Endothelial cell of umbilical vein (primary cell): ENCODE measurements at regions not wholly inside any gene's neighbourhood (a gene's known extent, or its start where the extent isn't known, plus 50 kb on each side); places are given as distances from the start of the nearest gene placed in this dataset.

ENCODE experiments used
- BruUV-seq: library from RNA; stranded (reverse); fragments of 400-500 nt; replicated peaks from 2 replicates; lab custom pipeline; 2021; lab: Mats Ljungman, UMichigan
- CTCF ChIA-PET: fragments of 300-600, 350-600 bp; sonication (Branson Sonifier 250); formaldehyde crosslinking; loops from one replicate; lab custom pipeline; 2021; ENCODE audit warnings: antibody characterized with exemption, inconsistent platforms; lab: Charles Lee
- POLR2A ChIA-PET: fragments of 300-600, 350-600 bp; sonication (Branson Sonifier 250); formaldehyde crosslinking; loops from one replicate; lab custom pipeline; 2021; ENCODE audit warnings: antibody characterized with exemption, inconsistent platforms; lab: Charles Lee
- DNase-seq: peaks from one replicate; pipeline ENCODE4 v3.0.0-alpha.2; 2011; ENCODE audit warnings: low read depth, low spot score
- FAIRE-seq: peaks from 2 replicates; lab custom pipeline; 2011; peaks lifted over from hg19 to GRCh38; lab: Jason Lieb, UNC
- H2AFZ ChIP-seq: 2 replicates; pipeline ENCODE4 v1.6.0; 2012; ENCODE audit warnings: low read depth, low read length, control low read depth, inconsistent platforms
- H3K27ac ChIP-seq: 2 replicates; pipeline ENCODE4 v1.5.1; 2011; ENCODE audit warnings: low read depth, mild to moderate bottlenecking, control low read depth, low read length, moderate library complexity; ENCODE audit not compliant: insufficient read depth
- H3K27me3 ChIP-seq, 2 experiments: 2 replicates each; pipeline versions ENCODE4 v1.6.0 to v1.6.1; 2011; ENCODE audit warnings: low read length in 2 of 2, mixed read lengths in 1 of 2; ENCODE audit not compliant: control insufficient read depth in 2 of 2, insufficient read depth in 2 of 2
- H3K36me3 ChIP-seq, 2 experiments: 2 replicates in 1 of 2; 3 replicates in 1 of 2; pipeline ENCODE4 v1.5.1; 2011; ENCODE audit warnings: low read length in 2 of 2, mild to moderate bottlenecking in 1 of 2, moderate library complexity in 1 of 2; ENCODE audit not compliant: control insufficient read depth in 2 of 2, insufficient read depth in 2 of 2; ENCODE audit errors: extremely low read depth in 1 of 2
- H3K4me1 ChIP-seq: 3 replicates; pipeline ENCODE4 v1.5.1; 2011; ENCODE audit warnings: mild to moderate bottlenecking, low read length; ENCODE audit not compliant: control insufficient read depth, insufficient read depth; ENCODE audit errors: extremely low read depth
- H3K4me2 ChIP-seq: 2 replicates; pipeline ENCODE4 v1.6.1; 2011; ENCODE audit warnings: low read length, control low read depth, mixed read lengths; ENCODE audit not compliant: insufficient read depth
- H3K4me3 ChIP-seq, 3 experiments: fragments of 200-600 bp in 1 of 3; sonication (generic), shearing (Covaris generic) in 1 of 3; replicated peaks in 1 of 3; 2 replicates each; pipeline ENCODE4 v1.5.1; 2011 to 2016; ENCODE audit warnings: control low read depth in 3 of 3, low read length in 3 of 3, mild to moderate bottlenecking in 2 of 3, inconsistent platforms in 1 of 3, low read depth in 1 of 3, moderate library complexity in 1 of 3; ENCODE audit not compliant: insufficient read depth in 1 of 3
- H3K79me2 ChIP-seq: 2 replicates; pipeline ENCODE4 v1.6.0; 2012; ENCODE audit warnings: low read length, inconsistent platforms; ENCODE audit not compliant: control insufficient read depth, insufficient read depth
- H3K9ac ChIP-seq: replicated peaks from 2 replicates; pipeline ENCODE3; 2011; ENCODE audit warnings: low read length, control low read depth; ENCODE audit not compliant: insufficient read depth; ENCODE audit errors: extremely low read depth
- H3K9me1 ChIP-seq: replicated peaks from 3 replicates; pipeline ENCODE4 v1.6.0; 2011; ENCODE audit warnings: mild to moderate bottlenecking, low read length; ENCODE audit not compliant: control insufficient read depth, insufficient read depth; ENCODE audit errors: extremely low read depth
- H3K9me3 ChIP-seq: replicated peaks from 2 replicates; pipeline ENCODE4 v1.5.1; 2012; ENCODE audit warnings: low read length, inconsistent platforms; ENCODE audit not compliant: control insufficient read depth, insufficient read depth
- H4K20me1 ChIP-seq: replicated peaks from 2 replicates; pipeline ENCODE3; 2011; ENCODE audit warnings: mild to moderate bottlenecking, low read length; ENCODE audit not compliant: control insufficient read depth, insufficient read depth; ENCODE audit errors: extremely low read depth
- CTCF ChIP-seq, 2 donors: IDR thresholded peaks; 1 replicate in 1 of 2; 2 replicates in 1 of 2; pipeline ENCODE4 v1.5.1; 2011; ENCODE audit warnings: low read length in 2 of 2, mild to moderate bottlenecking in 2 of 2, moderate library complexity in 2 of 2, control low read depth in 1 of 2, inconsistent platforms in 1 of 2, low read depth in 1 of 2; ENCODE audit not compliant: insufficient read depth in 1 of 2; ENCODE audit errors: extremely low read depth in 1 of 2
- EZH2 ChIP-seq: IDR thresholded peaks from 2 replicates; pipeline ENCODE4 v1.6.1; 2012; ENCODE audit warnings: borderline replicate concordance, low read depth, mild to moderate bottlenecking, moderate library complexity, low read length, inconsistent platforms; ENCODE audit not compliant: severe bottlenecking
- FOS ChIP-seq: IDR thresholded peaks from 2 replicates; pipeline ENCODE4 v1.6.1; 2011; ENCODE audit warnings: mild to moderate bottlenecking, low read length, moderate library complexity, borderline replicate concordance; ENCODE audit not compliant: insufficient read depth
- GATA2 ChIP-seq: IDR thresholded peaks from 2 replicates; pipeline ENCODE4 v1.7.0; 2011; ENCODE audit warnings: low read depth, mild to moderate bottlenecking, moderate library complexity, mixed read lengths, low read length; ENCODE audit not compliant: insufficient read length, insufficient read depth
- JUN ChIP-seq: IDR thresholded peaks from 2 replicates; pipeline ENCODE4 v1.6.1; 2011; ENCODE audit warnings: borderline replicate concordance, low read depth; ENCODE audit not compliant: insufficient read length, insufficient read depth
- MAX ChIP-seq: IDR thresholded peaks from 2 replicates; pipeline ENCODE4 v1.6.1; 2011; ENCODE audit not compliant: insufficient read depth, insufficient read length
- MYC ChIP-seq: IDR thresholded peaks from one replicate; pipeline ENCODE4 v1.6.1; 2011; ENCODE audit warnings: mild to moderate bottlenecking, low read depth, low read length
- POLR2A ChIP-seq: IDR thresholded peaks from 2 replicates; pipeline ENCODE4 v1.6.1; 2012; ENCODE audit warnings: low read depth, mild to moderate bottlenecking, control low read depth, low read length
- POLR2AphosphoS5 ChIP-seq: IDR thresholded peaks from 2 replicates; pipeline ENCODE4 v1.6.1; 2012; ENCODE audit warnings: low read depth, mild to moderate bottlenecking, control low read depth, low read length, moderate library complexity; ENCODE audit not compliant: insufficient read depth
- dilution Hi-C: fragments of 300-500 bp; cut with MboI; formaldehyde crosslinking; loops from one replicate; pipeline ENCODE4 v1.15.0; 2019; ENCODE audit warnings: low sequenced_read_pairs; ENCODE audit not compliant: extremely low pct_ligation_motif_present
- intact Hi-C: fragments of 100-400 bp; cut with micrococcal nuclease; formaldehyde crosslinking; loops from one replicate; pipeline ENCODE4 v1.10.0; 2022

GRCh38 chr20:56155625-56156024, 92.9 kb upstream of the MC3R start:
- TF ChIP-seq MYC (no peak), POLR2A (no peak), CTCF (IDR thresholded peaks at IDR 0.05; ENCODE audit: extremely low read depth in 1 of 2, insufficient read depth in 1 of 2, low read depth in 1 of 2, low read length in 2 of 2) (no peak), GATA2 (no peak), FOS (no peak), MAX (no peak), EZH2 (no peak), JUN (no peak), POLR2AphosphoS5 (no peak)
- ChIA-PET POLR2A (no interaction called here), CTCF (no interaction called here)
- no peaks in the 10 kb centered on the region for H3K9me3 ChIP-seq
- no peak overlapping the region for H3K4me3 ChIP-seq
- no peak overlapping the region for H3K9ac ChIP-seq
- intact Hi-C loops, result no loop called here
- H3K79me2 ChIP-seq, result no peaks in the 10 kb centered on the region
- no peaks in the 10 kb centered on the region for H4K20me1 ChIP-seq
- DNase-seq, result no peak
- no peaks in the 10 kb centered on the region for H3K36me3 ChIP-seq
- no peaks in the 10 kb centered on the region for H3K9me1 ChIP-seq
- no TSS peak for BruUV-seq
- dilution Hi-C loops, result no loop called here
- no peaks in the 10 kb centered on the region for H3K27me3 ChIP-seq
- no peak for FAIRE-seq
- no peak overlapping the region for H2AFZ ChIP-seq
- no peak overlapping the region for H3K27ac ChIP-seq
- H3K4me1 ChIP-seq, result no peaks in the 10 kb centered on the region
- no peak overlapping the region for H3K4me2 ChIP-seq
